HepG2 (cell line): ENCODE measurements at regions not wholly inside any gene's neighbourhood (a gene's known extent, or its start where the extent isn't known, plus 50 kb on each side); places are given as distances from the start of the nearest gene placed in this dataset.
A peak's percentile ranks its signal among the peaks of the same experiment; 100 is the strongest.

Source experiments
- ATAC-seq: fragments of 200-7000 bp; cut with Tn5 transposase; 3 replicates; pipeline ENCODE4 v1.9.1; 2020; ENCODE audit warnings: mild to moderate bottlenecking, moderate library complexity
- BruUV-seq: library from RNA; stranded (reverse); fragments of 400-500 nt; replicated peaks from 2 replicates; lab custom pipeline; 2021; lab: Mats Ljungman, UMichigan
- CTCF ChIA-PET: fragments of 300-600 bp; formaldehyde crosslinking; extraction: SDS; loops from one replicate; lab custom pipeline; 2021; ENCODE audit warnings: low total read pairs, inconsistent platforms, low intra/inter-chr PET ratio; lab: Yijun Ruan, JAX
- POLR2A ChIA-PET: fragments of 350-600 bp; sonication (Branson Sonifier 250); formaldehyde crosslinking; loops from one replicate; lab custom pipeline; 2020; ENCODE audit warnings: antibody characterized with exemption, inconsistent platforms; lab: Yijun Ruan, JAX
- DNase-seq: peaks from one replicate; pipeline ENCODE4 v3.0.0-alpha.2; 2015; ENCODE audit warnings: low spot score
- FAIRE-seq: peaks from 3 replicates; lab custom pipeline; 2011; peaks lifted over from hg19 to GRCh38; lab: Jason Lieb, UNC
- H2AFZ ChIP-seq: one replicate; pipeline ENCODE4 v1.6.1; 2011; ENCODE audit warnings: low read length, inconsistent platforms
- H3K27ac ChIP-seq: fragments of 300-600 bp; 3 replicates; pipeline ENCODE4 v1.8.0; 2011; ENCODE audit warnings: mixed run types, mild to moderate bottlenecking, mixed read lengths, low read length, inconsistent platforms; ENCODE audit not compliant: insufficient read depth; ENCODE audit errors: extremely low read length
- H3K27me3 ChIP-seq, 2 experiments: fragments of 200-600 bp in 1 of 2; 2 replicates in 1 of 2; 3 replicates in 1 of 2; pipeline versions ENCODE4 v1.6.0 to v1.8.0; 2011; ENCODE audit warnings: low read length in 2 of 2, mild to moderate bottlenecking in 2 of 2, moderate library complexity in 2 of 2, inconsistent platforms in 1 of 2; ENCODE audit not compliant: insufficient read depth in 2 of 2, control insufficient read depth in 1 of 2
- H3K36me3 ChIP-seq, 2 experiments: fragments of 200-600 bp in 1 of 2; replicated peaks in 1 of 2; 2 replicates in 1 of 2; 3 replicates in 1 of 2; pipeline versions ENCODE4 v1.5.1 to v1.8.0; 2011; ENCODE audit warnings: low read length in 2 of 2, inconsistent platforms in 1 of 2; ENCODE audit not compliant: insufficient read depth in 2 of 2, control insufficient read depth in 1 of 2
- H3K4me1 ChIP-seq: 2 replicates; pipeline ENCODE4 v1.5.1; 2012; ENCODE audit warnings: low read length, inconsistent platforms; ENCODE audit not compliant: insufficient read depth
- H3K4me2 ChIP-seq: 2 replicates; pipeline ENCODE4 v1.6.0; 2011; ENCODE audit warnings: low read depth, low read length, inconsistent platforms
- H3K4me3 ChIP-seq, 3 experiments: fragments of 200-600 bp in 1 of 3; sonication (generic), shearing (Covaris generic) in 1 of 3; replicated peaks in 1 of 3; 2 replicates each; pipeline ENCODE4 v1.5.1; 2011 to 2016; ENCODE audit warnings: low read length in 3 of 3, inconsistent platforms in 2 of 3, low read depth in 2 of 3, mild to moderate bottlenecking in 2 of 3, control low read depth in 1 of 3, mixed read lengths in 1 of 3; ENCODE audit not compliant: insufficient read depth in 1 of 3
- H3K79me2 ChIP-seq: one replicate; pipeline ENCODE4 v1.6.1; 2011; ENCODE audit warnings: low read length, inconsistent platforms; ENCODE audit not compliant: insufficient read depth
- H3K9ac ChIP-seq: 2 replicates; pipeline ENCODE4 v1.6.0; 2011; ENCODE audit warnings: mild to moderate bottlenecking, low read depth, low read length, inconsistent platforms; ENCODE audit not compliant: insufficient read depth
- H3K9me3 ChIP-seq: 2 replicates; pipeline ENCODE4 v1.5.1; 2012; ENCODE audit warnings: mild to moderate bottlenecking, low read length
- H4K20me1 ChIP-seq: 2 replicates; pipeline ENCODE4 v1.6.0; 2011; ENCODE audit warnings: inconsistent platforms, mild to moderate bottlenecking, low read length, moderate library complexity; ENCODE audit not compliant: insufficient read depth
- AGO1 ChIP-seq: fragments of 200-400 bp; formaldehyde crosslinking; IDR thresholded peaks from 2 replicates; pipeline ENCODE4 v1.6.1; 2017; ENCODE audit warnings: mild to moderate bottlenecking, low read depth, low read length, moderate library complexity; ENCODE audit not compliant: poor library complexity, severe bottlenecking
- HOXA9 ChIP-seq: sonication (generic); formaldehyde crosslinking; IDR thresholded peaks from 2 replicates; pipeline ENCODE4 v1.8.1; 2022; ENCODE audit warnings: missing genetic modification reagents, mild to moderate bottlenecking, moderate library complexity, borderline replicate concordance
- NFATC3 ChIP-seq: sonication (generic); formaldehyde crosslinking; IDR thresholded peaks from 2 replicates; pipeline ENCODE4 v1.5.1; 2020; ENCODE audit warnings: mild to moderate bottlenecking, missing genetic modification reagents
- NFKBIZ ChIP-seq: IDR thresholded peaks from 2 replicates; pipeline ENCODE4 v1.6.1; 2018; ENCODE audit warnings: missing genetic modification reagents, missing compliant biosample characterization
- TBX3 ChIP-seq: fragments of 450-650 bp; IDR thresholded peaks from 2 replicates; pipeline ENCODE4 v1.6.1; 2017; ENCODE audit warnings: antibody characterized with exemption, mild to moderate bottlenecking, inconsistent platforms, borderline replicate concordance
- ZC3H13 ChIP-seq: sonication (generic); formaldehyde crosslinking; IDR thresholded peaks from 2 replicates; pipeline ENCODE4 v1.8.1; 2023; ENCODE audit warnings: mild to moderate bottlenecking, missing genetic modification reagents, moderate library complexity
- ZFP36L1 ChIP-seq: sonication (generic); formaldehyde crosslinking; IDR thresholded peaks from 2 replicates; pipeline ENCODE4 v1.8.0; 2022; ENCODE audit warnings: mild to moderate bottlenecking, missing genetic modification reagents, moderate library complexity
- ZMAT3 ChIP-seq: sonication (generic); formaldehyde crosslinking; conservative IDR thresholded peaks from 2 replicates; pipeline ENCODE4 v1.7.0; 2021; ENCODE audit warnings: missing genetic modification reagents
- ZMYM2 ChIP-seq: sonication (generic); formaldehyde crosslinking; IDR thresholded peaks from 2 replicates; pipeline ENCODE4 v1.8.0; 2022; ENCODE audit warnings: mild to moderate bottlenecking, missing genetic modification reagents
- ZNF20 ChIP-seq: sonication (generic); formaldehyde crosslinking; IDR thresholded peaks from 2 replicates; pipeline ENCODE4 v1.4.0; 2020; ENCODE audit warnings: mild to moderate bottlenecking, moderate library complexity, missing genetic modification reagents
- ZNF331 ChIP-seq: sonication (generic); formaldehyde crosslinking; IDR thresholded peaks from 2 replicates; pipeline ENCODE4 v1.4.0; 2020; ENCODE audit warnings: missing genetic modification reagents
- ZNF430 ChIP-seq: sonication (generic); formaldehyde crosslinking; IDR thresholded peaks from 2 replicates; pipeline ENCODE4 v1.9.0; 2021; ENCODE audit warnings: mild to moderate bottlenecking, missing genetic modification reagents
- ZNF709 ChIP-seq: sonication (generic); formaldehyde crosslinking; IDR thresholded peaks from 2 replicates; pipeline ENCODE4 v1.5.0; 2020; ENCODE audit warnings: mild to moderate bottlenecking, missing genetic modification reagents
- ZSCAN31 ChIP-seq: sonication (generic); formaldehyde crosslinking; IDR thresholded peaks from 2 replicates; pipeline ENCODE4 v1.5.0; 2020; ENCODE audit warnings: low read depth, mild to moderate bottlenecking, missing genetic modification reagents
- WGBS: methylation state at CpG from one replicate; pipeline ENCODE4 v1.1.6; 2017; ENCODE audit warnings: low lambda C conversion rate; 5-methylcytosine and 5-hydroxymethylcytosine counted together
- in situ Hi-C: cut with HindIII; loops from 2 replicates; pipeline ENCODE4 v1.10.0; 2017; ENCODE audit warnings: low pct_unique_long_range_greater_than_20kb; ENCODE audit not compliant: extremely low pct_ligation_motif_present
- intact Hi-C: fragments of 100-400 bp; cut with micrococcal nuclease; formaldehyde crosslinking; loops from one replicate; pipeline ENCODE4 v1.10.0; 2022; ENCODE audit not compliant: unreplicated experiment
- TF ChIP-seq, protein P1 (sequence below): IDR thresholded peaks from 2 replicates; pipeline ENCODE4 v1.6.1; 2018; ENCODE audit warnings: missing genetic modification reagents
- TF ChIP-seq, protein P2 (sequence below): sonication (generic); formaldehyde crosslinking; IDR thresholded peaks from 2 replicates; pipeline ENCODE4; 2020; ENCODE audit warnings: missing genetic modification reagents, mild to moderate bottlenecking, borderline replicate concordance
- TF ChIP-seq, protein P3 (sequence below): sonication (generic); formaldehyde crosslinking; IDR thresholded peaks from 2 replicates; pipeline ENCODE4 v1.5.0; 2020; ENCODE audit warnings: mild to moderate bottlenecking, missing genetic modification reagents, borderline replicate concordance

DNA sequence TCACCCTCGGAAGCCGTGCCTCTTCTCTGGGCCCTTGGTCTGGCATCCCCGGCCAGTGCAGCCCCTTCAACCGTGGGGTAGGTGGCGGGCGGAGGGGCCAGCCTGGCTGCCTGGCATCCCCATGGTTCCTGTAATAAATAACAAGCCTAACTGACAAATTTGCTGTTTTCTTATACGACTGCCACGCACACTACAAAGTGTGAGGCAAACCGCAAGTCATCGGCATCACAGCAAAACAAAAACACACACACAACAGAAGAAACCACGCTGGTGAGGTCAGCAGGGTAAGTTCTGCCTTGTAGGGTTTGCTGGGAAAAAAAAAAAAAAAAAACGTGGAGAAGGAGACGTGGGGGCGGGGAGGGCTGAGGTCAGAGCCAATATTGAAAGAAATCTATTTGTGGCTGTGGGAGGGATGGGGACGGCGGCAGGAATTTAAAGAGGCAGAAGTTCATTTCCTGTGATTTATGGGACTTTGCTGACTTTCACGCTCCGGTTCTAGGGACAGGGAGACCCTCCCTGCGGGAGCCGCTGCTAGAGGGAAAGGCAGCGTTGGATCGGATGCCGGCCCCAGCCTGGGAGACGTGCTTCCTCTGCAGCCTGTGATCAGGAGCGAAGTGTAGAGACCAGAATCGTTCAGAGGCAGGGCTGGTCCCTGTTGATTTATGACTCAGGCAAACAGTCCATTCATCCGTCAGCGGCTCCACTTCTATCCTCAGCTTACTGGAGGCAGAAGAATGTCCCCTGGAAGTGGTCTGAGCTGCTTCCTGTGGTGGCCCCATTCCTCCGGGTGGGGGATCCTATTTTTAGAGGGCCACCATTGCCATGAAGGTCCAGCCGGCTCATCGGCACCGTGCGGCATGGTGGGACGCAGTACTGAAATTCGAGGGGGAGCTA lies 162.8 kb downstream of the FOXL1 start (continued):
- TF ChIP-seq ZNF709 (CRISPR knock-in tag), result no peak
- TF ChIP-seq NFATC3 (CRISPR knock-in tag), result no peak
- TF ChIP-seq HOXA9 (CRISPR knock-in tag), result 0 out of 2 replicates have a peak, but pooled peaks have one; percentile 36
- TF ChIP-seq, protein P1, sequence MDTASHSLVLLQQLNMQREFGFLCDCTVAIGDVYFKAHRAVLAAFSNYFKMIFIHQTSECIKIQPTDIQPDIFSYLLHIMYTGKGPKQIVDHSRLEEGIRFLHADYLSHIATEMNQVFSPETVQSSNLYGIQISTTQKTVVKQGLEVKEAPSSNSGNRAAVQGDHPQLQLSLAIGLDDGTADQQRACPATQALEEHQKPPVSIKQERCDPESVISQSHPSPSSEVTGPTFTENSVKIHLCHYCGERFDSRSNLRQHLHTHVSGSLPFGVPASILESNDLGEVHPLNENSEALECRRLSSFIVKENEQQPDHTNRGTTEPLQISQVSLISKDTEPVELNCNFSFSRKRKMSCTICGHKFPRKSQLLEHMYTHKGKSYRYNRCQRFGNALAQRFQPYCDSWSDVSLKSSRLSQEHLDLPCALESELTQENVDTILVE (CRISPR knock-in tag), result no peak

DNA sequence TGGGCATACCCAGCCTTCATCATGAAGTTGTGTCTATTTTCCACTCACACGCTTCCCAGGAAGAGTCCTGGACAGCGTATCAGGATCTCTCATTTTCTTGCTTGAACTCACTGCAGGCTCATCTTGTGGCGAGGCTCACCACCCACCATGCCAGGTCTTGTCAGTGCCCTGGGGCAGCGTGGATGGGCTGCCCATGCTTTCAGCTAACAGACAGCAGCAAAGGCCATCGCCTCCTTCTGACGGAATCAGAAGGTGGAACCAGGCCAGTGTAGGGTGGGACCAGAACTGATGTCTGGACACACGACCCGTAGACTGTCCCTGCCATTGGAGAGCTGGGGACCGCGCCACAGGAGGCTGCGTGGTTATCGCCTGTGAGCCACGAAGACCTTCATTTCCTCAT lies 169.4 kb downstream of the FOXL1 start:
- Histone ChIP-seq H3K27me3 (peaks cover 9 to 46% of the 10 kb centered on the region in 2 experiments; a peak in 4 of 5 replicates), H3K9me3 (no peaks in the 10 kb centered on the region), H4K20me1 (no peaks in the 10 kb centered on the region; the same call in 1 of the 2 replicates), H3K36me3 (no peaks in the 10 kb centered on the region), H3K4me2 (no peak overlapping the region), H3K4me3 (no peak overlapping the region), H3K27ac (no peak overlapping the region), H3K4me1 (no peaks in the 10 kb centered on the region), H3K79me2 (no peaks in the 10 kb centered on the region), H2AFZ (no peak overlapping the region), H3K9ac (no peak overlapping the region)
- ChIA-PET CTCF (no interaction called here), POLR2A (no interaction called here)
- no peak for ATAC-seq
- in situ Hi-C loops, result no loop called here
- FAIRE-seq, result no peak
- intact Hi-C loops, result no loop called here
- no TSS peak for BruUV-seq
- no peak for DNase-seq
- 31% methylated on average over 13 of the region's 13 CpGs for WGBS
- TF ChIP-seq AGO1 (no peak), ZNF20 (CRISPR knock-in tag) (no peak), ZSCAN31 (no peak), NFKBIZ (CRISPR knock-in tag) (no peak), ZNF331 (no peak), ZNF430 (no peak), ZFP36L1 (CRISPR knock-in tag) (no peak), ZMYM2 (CRISPR knock-in tag) (no peak), TBX3 (no peak), ZMAT3 (CRISPR knock-in tag) (no peak), ZC3H13 (CRISPR knock-in tag) (no peak)
- TF ChIP-seq, protein P2, sequence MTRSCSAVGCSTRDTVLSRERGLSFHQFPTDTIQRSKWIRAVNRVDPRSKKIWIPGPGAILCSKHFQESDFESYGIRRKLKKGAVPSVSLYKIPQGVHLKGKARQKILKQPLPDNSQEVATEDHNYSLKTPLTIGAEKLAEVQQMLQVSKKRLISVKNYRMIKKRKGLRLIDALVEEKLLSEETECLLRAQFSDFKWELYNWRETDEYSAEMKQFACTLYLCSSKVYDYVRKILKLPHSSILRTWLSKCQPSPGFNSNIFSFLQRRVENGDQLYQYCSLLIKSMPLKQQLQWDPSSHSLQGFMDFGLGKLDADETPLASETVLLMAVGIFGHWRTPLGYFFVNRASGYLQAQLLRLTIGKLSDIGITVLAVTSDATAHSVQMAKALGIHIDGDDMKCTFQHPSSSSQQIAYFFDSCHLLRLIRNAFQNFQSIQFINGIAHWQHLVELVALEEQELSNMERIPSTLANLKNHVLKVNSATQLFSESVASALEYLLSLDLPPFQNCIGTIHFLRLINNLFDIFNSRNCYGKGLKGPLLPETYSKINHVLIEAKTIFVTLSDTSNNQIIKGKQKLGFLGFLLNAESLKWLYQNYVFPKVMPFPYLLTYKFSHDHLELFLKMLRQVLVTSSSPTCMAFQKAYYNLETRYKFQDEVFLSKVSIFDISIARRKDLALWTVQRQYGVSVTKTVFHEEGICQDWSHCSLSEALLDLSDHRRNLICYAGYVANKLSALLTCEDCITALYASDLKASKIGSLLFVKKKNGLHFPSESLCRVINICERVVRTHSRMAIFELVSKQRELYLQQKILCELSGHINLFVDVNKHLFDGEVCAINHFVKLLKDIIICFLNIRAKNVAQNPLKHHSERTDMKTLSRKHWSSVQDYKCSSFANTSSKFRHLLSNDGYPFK (CRISPR knock-in tag), result no peak
- TF ChIP-seq, protein P3, sequence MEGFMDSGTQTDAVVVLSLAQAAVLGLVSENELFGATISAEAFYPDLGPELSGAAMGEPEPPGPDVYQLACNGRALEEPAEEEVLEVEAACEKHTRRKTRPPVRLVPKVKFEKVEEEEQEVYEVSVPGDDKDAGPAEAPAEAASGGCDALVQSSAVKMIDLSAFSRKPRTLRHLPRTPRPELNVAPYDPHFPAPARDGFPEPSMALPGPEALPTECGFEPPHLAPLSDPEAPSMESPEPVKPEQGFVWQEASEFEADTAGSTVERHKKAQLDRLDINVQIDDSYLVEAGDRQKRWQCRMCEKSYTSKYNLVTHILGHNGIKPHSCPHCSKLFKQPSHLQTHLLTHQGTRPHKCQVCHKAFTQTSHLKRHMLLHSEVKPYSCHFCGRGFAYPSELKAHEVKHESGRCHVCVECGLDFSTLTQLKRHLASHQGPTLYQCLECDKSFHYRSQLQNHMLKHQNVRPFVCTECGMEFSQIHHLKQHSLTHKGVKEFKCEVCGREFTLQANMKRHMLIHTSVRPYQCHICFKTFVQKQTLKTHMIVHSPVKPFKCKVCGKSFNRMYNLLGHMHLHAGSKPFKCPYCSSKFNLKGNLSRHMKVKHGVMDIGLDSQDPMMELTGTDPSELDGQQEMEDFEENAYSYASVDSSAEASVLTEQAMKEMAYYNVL (CRISPR knock-in tag), result no peak
